Activated CD8-positive, alpha-beta memory T cell treated with anti-CD3 and anti-CD28 coated beads, Interleukin-2, amount 50 U/mL, for 24 hours (primary cell): ENCODE measurements at regions not wholly inside any gene's neighbourhood (a gene's known extent, or its start where the extent isn't known, plus 50 kb on each side); places are given as distances from the start of the nearest gene placed in this dataset.

Experiments
- DNase-seq: peaks from one replicate; pipeline ENCODE4 v3.0.0-alpha.2; 2020; ENCODE audit errors: extremely low read depth

GRCh38 chr5:133708331-133708850 is 96.0 kb upstream of the FSTL4 start:
- no peak for DNase-seq

- no peak for DNase-seq
These were observed 95.3 kb upstream of the FSTL4 start for GRCh38 chr5:133707629-133708028.

GRCh38 chr5:133706506-133707430 is 94.4 kb upstream of the FSTL4 start:
- DNase-seq = no peak

- DNase-seq = no peak
These were observed 93.0 kb upstream of the FSTL4 start for GRCh38 chr5:133705331-133705730.

GRCh38 chr5:133704411-133704810 is 92.1 kb upstream of the FSTL4 start:
- no peak for DNase-seq

- DNase-seq = no peak
These were observed 91.6 kb upstream of the FSTL4 start for GRCh38 chr5:133703935-133704334.

GRCh38 chr5:133702791-133703770 is 90.7 kb upstream of the FSTL4 start:
- DNase-seq = no peak

- DNase-seq = no peak
These were observed 89.5 kb upstream of the FSTL4 start for GRCh38 chr5:133701871-133702270.

- no peak for DNase-seq
These were observed 87.9 kb upstream of the FSTL4 start for GRCh38 chr5:133700251-133700650.

GRCh38 chr5:133698646-133699526 is 86.5 kb upstream of the FSTL4 start:
- DNase-seq = no peak

- no peak for DNase-seq
These were observed 85.9 kb upstream of the FSTL4 start for GRCh38 chr5:133698259-133698554.

- no peak for DNase-seq
These were observed 85.4 kb upstream of the FSTL4 start for GRCh38 chr5:133697536-133698258.

GRCh38 chr5:133696782-133697507 is 84.6 kb upstream of the FSTL4 start:
- no peak for DNase-seq

GRCh38 chr5:133696006-133696584 is 83.8 kb upstream of the FSTL4 start:
- no peak for DNase-seq

GRCh38 chr5:133694181-133694831 is 82.0 kb upstream of the FSTL4 start:
- DNase-seq = no peak

GRCh38 chr5:133691448-133691847 is 79.1 kb upstream of the FSTL4 start:
- no peak for DNase-seq

- DNase-seq = no peak
These were observed 78.4 kb upstream of the FSTL4 start for GRCh38 chr5:133690746-133691145.

- DNase-seq = no peak
These were observed 76.0 kb upstream of the FSTL4 start for GRCh38 chr5:133688391-133688790.
